NCI-H748 (cell line): ENCODE measurements at regions not wholly inside any gene's neighbourhood (a gene's known extent, or its start where the extent isn't known, plus 50 kb on each side); places are given as distances from the start of the nearest gene placed in this dataset.
"Not testable (repeated sequence)": the region's sequence is repeated elsewhere in the genome, so short reads cannot be mapped to it uniquely, and the experiment has no call there.

ENCODE experiments used
- DNase-seq: peaks from one replicate; lab custom pipeline; 2025; ENCODE audit not compliant: unreplicated experiment; lab: John Stamatoyannopoulos, UW

DNA sequence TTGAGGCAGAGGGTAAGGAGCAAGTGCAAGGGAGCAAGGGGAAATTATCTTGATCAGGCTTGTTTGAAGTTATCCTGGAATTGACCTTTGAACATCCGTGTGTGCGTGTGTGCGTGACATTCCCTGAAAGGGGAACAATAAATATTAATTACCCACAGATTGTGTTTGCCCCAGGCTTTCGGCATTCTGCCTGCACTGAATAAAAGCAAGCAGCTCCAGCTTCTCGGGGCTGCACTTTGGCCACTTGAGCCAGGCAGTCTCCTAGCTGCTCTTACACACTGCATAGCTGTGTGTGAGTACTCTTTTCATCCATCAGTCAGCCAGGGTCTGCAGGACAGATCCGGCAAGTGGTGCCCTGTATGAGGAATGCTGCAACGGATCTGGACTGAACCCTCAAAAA, 107.7 kb upstream of the BTN3A2 start:
- no peak for DNase-seq

DNA sequence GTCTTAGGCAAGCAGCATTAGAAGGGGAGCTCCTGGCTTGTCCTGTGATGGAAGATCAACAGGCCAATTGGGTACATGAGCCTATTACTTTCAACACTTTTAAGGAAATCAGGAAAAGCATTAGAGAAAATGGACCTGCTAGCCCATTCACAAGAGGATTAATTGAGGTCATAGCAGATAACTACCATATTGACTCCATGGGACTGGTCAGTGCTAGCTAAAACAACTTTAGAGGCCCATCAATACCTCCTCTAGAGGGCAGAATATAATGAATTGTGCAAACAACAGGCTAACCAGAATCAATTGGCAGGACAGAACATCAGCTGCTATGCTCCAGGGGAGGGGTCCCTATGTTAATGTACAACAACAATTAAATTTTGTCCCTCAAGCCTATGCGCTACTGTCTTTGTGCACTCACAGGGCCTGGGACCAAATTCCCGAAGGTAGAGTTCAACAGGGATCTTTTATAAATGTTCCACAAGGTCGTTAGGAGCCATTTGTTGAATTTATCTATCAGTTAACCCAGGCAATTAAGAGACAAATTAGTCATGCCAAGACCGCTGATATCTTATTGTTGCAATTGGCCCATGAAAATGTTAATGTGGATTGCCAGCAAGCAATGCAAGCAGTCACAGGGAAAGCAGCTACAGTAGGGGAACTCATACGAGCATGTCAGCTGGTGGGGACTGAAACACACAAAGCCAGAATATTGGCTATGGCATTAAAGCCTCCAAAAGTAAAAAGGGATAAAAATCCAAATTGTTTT, 106.6 kb upstream of the BTN3A2 start:
- DNase-seq: peak; percentile 58

DNA sequence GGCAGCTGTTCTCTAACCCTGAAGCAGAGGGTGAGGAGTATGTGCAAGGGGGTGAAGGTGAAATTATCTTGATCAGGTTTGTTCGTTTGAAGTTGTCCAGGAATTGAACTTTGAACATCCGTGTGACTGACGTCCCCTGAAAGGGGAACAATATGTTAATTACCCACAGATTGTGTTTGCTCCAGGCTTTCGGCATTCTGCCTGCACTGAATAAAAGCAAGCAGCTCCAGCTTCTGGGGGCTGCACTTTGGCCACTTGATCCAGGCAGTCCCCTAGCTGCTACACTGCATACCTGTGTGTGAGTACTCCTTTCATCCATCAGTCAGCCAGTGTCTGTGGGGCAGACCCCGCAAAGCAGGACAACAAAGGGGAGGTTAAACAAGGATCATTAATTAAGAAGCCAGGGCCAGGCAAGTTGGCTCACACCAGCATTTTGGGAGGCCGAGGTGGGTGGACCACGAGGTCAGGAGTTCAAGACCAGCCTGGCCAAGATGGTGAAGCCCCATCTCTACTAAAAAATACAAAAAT, 104.8 kb upstream of the BTN3A2 start:
- no peak for DNase-seq

DNA sequence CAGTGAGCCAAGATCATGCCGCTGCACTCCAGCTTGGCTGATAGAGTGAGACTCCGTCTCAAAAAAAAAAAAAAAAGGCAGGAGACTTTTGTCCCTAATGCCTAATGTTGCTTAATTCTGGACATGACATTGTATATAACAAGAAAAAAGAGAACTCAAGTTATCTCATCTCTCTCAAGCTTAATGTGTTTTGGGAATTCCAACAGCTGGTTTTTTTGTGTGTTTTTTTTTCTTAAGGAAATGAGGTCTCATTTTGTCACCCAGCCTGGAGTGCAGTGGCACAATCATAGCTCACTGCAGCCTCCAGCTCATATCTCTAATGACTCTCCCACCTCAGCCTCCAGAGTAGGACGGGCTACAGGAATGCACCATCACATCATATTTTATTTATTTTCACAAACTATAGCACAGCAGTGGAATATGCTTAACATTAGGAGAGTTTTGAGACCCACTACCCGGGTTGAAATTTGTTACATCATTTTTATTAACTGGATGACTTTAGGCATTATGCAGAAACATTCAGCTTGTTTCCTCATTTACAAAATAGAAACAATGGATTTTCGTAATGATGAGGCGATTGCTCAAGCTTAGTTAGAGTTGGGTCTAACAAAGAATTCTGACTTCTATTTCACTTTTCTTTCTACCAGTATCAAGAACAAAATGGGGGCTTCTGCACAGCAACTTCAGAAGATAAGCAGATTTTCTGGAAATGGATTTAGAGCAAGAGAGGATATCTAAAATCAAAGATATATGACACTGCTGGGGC, 104.1 kb upstream of the BTN3A2 start:
- DNase-seq: no peak

DNA sequence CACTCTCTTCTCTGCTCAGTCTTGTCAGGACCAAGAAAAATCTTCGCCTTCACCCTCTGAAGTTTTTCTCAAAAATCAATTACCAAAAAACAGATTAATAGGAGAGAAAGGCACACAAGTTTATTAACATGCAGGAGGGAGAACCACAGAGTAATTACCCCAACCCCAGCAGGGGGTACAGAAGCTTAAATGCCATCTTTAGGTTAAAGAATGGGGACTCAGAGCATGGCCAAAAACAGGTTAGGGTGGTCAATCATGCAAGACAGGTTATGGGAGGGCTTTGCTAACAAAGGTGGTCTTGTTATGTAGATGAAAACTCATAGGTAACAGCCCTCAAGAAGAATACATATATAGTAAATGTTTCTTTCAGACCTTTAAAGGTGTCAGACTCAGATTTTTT, 100.5 kb upstream of the BTN3A2 start:
- DNase-seq: peak; percentile 20

DNA sequence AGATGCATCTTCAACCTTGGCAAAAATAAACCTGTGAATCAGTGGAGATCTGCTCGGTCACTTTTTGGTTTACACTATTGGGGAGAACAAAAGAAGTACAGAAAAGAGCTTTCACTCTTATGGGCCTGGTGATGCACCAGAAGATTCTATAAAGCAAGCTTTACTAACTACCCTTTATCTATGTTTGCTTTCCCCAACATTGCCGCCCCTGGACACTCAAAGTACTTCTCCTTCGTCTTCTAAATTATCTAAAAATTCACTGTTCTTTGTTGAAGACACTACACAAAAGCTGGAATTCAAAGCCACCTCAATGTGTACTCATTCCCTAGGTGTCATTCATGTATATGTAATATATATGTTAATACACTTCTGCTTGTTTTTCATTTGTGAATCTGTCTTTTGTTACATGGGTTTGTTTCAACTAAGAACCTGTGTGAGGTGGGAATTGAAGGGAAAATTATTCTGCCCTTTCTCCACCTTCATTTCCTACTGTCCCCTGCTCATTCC, 97.9 kb upstream of the BTN3A2 start:
- no peak for DNase-seq

DNA sequence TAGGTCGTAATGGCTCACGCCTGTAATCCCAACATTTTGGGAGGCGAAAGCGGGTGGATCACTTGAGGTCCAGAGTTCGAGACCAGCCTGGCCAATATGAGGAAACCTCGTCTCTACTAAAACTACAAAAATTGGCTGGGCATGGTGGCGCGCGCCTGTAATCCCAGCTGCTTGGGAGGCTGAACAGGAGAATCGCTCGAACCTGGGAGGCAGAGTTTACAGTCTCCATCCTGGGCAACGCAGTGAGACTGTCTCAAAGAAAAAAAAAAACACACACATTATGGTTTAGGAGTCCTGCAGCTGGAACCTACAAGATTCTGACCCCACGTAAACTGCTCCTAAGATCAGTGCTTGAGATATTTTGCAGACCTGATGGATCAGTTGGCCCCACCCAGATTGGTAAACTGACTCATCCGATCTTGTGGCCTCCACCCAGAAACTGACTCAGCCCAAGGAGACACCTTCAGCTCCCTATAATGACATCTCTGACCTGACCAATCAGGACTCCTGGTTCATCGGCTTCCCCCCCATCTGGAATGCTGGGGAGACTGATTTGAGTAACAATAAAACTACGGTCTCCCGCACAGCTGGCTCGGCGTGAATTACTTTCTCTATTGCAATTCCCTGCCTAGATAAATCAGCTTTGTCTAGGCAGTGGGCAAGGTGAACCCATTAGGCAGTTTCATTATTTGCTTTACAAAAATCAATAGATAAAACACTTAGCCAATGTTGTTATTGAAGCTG, 96.2 kb upstream of the BTN3A2 start:
- DNase-seq: peak; percentile 90

DNA sequence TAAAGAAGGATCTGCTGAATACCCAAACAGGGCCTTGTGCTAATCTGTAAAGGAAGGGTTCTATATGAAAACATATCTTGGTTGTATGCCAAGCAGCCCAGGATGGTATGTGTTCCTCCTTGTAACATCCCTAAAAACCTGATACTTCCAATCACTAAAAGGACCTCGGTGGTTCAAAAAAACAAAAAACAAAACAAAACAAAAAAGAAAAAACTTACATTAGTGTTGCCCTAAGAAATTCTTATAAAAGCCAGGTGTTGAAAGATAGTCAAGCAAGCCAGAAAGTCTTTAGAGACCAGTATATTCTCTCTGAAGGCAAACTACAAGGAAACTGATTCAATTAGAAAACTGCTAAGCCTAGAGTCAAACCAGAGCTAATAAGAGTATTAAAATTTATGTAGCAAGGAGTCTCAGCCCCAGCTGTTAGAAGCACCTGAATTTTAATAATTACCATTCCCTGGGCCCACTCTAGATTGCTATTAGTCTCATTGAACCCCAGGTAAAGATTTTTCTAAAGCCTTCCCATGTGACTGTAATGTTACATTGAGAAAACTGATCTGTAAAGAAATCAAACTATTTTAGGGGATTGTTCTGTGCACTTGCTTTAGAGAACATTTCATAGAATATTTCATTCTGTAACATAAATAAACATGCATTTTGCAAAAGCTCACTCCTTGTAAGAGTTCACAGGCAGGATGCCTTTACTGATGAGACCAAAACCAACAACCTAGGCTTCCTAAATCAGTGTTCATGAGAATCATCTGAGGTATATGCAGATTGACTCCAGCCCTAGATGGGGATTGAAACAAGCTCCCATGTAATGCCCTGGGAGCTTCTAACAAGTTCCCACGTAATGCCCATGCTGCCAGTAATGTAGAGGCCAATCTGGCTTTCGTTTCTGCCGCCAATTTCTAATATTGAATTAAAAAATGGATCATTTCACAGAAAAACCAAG, 95.2 kb upstream of the BTN3A2 start:
- DNase-seq: peak; percentile 63

DNA sequence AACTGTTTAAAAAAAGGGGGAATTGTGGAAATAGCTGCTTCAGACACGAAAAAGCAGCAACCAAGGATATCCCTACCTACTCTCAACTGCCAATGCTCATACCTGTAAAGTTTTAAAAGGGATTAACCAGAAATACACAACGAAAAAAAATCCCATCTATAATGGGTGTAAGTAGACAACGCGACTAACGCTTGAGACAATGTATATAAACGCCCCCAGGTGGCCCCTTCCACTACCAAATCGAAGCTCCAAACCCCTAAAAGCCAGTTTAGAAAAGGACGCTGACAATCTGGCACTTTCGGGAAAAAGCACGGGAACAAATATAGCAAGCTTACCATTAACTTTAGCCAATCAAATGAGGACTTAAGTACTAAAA, 94.5 kb upstream of the BTN3A2 start:
- peak; percentile 76 for DNase-seq

DNA sequence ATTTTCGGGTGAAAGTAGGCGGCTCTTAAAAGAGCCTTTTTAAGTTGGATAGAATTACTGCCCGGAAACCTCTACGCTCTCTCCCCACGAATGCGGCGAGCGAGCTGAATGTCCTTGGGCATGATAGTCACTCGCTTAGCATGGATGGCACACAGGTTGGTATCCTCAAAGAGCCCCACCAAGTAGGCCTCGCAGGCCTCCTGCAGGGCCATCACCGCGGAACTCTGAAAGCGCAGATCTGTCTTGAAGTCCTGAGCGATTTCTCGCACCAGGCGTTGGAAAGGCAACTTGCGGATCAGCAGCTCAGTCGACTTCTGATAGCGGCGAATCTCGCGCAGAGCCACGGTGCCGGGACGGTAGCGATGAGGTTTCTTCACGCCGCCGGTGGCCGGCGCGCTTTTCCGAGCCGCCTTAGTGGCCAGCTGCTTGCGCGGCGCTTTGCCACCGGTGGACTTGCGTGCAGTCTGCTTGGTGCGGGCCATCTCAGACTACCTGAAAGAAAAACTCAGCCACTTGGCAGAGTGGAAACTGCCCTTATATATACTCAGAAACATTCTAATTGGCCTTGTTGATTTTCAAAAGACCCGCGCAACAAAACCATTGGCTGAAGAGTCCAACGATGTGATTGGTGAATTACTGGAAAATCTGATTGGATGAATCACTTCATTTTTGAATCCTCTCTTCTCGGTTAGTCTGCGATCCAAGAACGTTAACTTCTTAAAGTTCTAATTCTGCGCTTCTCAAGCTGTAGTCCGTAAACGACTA, 93.9 kb upstream of the BTN3A2 start:
- peak; percentile 98 for DNase-seq

DNA sequence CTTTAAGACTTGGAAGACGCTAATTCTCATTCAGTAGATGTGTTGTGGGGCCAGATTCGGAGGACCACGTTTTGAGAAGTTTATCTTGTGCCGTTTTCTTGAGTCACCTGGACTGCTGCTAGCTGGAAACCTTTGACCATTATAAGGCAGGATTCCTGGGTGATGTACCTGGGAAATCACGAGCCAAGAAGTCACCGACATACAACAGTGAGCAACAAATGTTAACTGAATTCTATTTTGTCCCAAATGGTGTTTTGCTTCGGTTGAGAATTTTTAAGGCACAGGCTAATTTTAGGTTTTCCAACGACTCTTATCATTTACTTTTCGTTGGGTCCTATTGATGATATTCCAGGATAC, 93.4 kb upstream of the BTN3A2 start:
- DNase-seq: no peak

DNA sequence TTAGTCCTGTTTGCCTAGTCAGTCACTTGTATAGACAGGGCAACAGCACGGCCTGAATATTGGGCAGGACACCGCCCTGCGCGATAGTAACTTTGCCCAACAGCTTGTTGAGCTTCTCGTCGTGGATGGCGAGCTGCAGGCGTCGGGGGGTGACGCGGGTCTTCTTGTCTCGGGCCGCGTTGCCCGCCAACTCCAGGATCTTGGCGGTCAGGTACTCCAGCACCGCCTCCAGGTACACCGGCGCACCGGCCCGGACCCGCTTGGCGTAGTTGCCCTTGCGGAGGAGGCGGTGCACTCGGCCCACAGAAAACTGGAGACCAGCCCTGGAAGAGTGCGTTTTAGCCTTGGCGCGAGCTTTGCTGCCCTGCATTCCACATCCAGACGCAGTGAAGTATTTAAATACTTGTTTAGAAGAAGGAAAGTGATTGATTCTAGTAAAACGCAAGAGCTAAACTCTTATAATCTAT, 92.8 kb upstream of the BTN3A2 start:
- DNase-seq: peak; percentile 83

DNA sequence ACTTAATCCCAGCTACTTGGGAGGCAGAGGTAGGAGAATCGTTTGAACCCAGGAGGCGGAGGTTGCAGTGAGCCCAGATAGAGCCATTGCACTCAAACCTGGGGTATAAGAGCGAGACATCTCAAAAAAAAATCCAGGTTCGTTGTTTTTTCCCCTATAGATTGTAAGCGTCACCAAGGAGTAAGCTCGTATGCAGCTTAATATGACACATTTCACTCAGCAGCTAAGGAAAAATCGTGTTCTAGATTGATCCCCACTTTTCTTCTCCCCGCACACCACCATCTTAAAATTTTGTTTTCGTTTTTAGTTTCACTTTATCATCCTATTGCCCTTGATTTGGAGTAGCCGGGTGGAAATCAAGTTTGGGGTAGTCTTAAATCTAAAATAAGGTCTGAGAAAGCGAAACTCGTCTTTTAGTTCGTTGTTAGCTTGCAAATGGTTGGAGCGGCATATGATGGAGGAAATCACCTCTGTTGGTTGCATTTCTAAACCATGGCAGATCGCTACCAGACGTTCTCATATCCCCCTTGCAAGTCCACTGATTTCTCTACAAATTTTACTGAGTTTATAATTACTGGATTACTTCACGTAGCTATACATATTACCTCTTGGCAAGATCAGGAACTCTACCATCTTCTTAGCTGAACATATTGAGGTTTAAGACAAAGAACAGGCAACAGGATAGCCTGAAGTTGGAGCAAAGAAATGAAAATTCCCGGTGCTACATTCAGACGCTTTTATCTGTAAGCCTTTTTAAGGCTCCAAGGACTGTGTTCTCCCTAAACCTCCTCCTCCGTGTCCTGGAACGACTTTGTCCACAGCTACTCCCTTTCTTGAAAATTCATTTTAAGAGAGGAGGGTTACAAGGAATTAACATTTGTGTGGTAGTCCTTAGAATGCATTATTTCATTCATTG, 91.1 kb upstream of the BTN3A2 start:
- DNase-seq: peak; percentile 54

DNA sequence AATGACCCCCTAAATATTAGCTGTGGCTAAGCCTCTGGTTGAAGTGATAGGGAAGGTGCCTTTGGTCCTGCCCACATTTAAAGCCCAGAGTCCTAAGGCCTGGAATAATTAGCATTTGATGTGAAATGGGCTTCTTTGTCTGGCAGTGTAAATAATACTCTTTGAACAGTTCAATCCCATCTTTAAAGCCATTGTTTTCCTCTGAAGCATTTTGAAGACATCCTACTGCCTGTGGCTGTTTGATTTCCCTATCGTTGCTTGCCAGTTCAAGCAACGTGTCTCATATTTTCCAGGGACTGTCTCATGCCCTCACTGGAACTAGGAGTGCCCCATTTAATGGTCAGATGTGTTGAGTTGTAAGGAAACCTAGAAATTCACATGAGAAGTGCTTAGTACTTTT, 89.3 kb upstream of the BTN3A2 start:
- peak; percentile 19 for DNase-seq

DNA sequence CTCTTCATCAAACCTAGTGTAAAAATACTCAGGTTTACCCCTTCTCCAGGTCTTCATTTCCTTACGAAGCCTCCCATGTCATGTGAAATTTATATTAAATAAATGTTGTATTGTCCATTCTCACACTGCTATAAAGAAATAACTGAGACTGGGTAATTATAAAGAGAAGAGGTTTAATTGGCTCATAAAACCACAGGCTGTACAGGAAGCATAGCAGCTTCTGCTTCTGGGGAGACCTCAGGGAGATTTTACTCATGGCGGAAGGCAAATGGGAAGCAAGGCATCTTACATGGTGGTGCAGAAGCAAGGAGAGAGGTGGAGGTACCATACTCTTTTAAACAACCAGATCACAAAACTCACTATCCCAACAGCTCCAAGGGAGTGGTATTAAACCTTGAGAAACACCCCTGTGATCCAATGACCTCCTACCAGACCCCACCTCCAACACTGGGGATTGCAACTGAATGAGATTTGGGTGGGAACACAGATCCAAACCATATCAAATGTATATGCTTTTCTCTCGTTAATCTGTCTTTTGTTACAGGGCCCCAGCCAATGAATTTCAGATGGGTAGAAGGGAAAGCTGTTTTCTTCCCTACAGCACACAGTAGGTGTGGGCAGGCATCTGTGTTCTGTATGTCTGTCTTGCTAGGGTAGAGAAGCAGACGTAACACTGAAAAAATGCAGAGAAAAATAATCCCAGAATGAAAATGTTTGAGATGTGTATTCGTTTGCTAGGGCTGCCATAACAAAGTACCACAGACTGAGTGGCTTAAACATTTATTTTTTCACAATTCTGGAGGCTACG, 88.0 kb upstream of the BTN3A2 start:
- no peak for DNase-seq

DNA sequence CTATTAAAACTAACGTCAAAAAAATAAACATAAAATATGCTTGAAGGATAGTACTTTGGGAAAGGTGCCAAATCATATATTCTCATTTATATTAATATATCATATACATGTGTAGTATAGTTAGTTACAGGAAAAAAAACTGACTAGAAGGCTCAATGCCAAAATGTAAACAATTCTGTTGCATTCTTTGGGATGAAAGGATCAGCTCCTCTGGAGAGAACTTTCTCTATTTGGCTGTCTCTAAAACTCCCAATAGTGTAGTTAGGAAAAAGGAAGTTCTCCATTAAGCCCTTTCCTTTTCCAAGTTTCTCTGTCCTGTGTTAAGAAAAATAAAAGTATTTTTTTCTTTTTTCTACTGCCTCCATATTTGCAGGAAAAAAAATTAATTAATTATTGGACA, 86.5 kb upstream of the BTN3A2 start:
- no peak for DNase-seq

DNA sequence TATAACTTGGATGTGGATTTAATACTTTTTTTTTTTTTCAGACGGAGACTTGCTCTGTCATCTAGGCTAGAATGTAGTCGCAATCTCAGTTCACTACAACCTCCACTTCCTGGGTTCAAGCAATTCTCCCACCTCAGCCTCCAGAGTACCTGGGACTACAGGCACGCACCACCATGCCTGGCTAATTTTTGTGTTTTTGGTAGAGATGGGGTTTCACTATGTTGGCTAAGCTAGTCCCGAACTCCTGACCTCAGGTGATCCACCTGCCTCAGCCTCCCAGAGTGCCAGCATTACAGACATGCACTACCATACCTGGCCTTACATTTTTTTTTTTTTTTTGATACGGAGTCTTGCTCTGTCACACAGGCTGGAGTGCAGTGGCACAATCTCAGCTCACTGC, 85.6 kb upstream of the BTN3A2 start:
- DNase-seq: not testable (repeated sequence)

DNA sequence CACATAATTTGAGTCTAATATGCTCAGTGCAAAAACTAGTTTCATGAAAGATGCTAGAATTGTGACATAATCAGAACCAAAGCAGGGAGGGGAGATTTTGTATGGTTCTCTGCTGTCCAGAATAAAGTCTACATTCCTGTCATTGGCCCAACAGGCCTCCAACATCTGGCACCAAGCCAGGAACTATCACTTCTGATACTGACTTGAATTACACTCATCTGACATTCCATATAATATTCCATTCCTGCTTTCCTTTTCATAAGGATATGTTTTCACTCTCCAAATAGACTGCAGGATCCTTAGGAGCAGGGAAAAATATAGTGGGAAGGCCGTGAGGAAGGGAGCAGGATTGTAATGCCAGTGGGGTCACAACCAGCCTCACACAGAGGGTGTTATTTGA, 84.6 kb upstream of the BTN3A2 start:
- DNase-seq: peak; percentile 26
